A549 (cell line): ENCODE measurements at regions not wholly inside any gene's neighbourhood (a gene's known extent, or its start where the extent isn't known, plus 50 kb on each side); places are given as distances from the start of the nearest gene placed in this dataset.

Experiments used
- FOSL2 ChIP-seq, 2 experiments: fragments of 450-650 bp in 1 of 2; fragments of >200 bp in 1 of 2; sonication (Bioruptor Twin) in 1 of 2; formaldehyde crosslinking; IDR thresholded peaks; 2 replicates each; pipeline versions ENCODE4 v1.5.0 to v1.6.1; 2016 to 2020; ENCODE audit warnings: mild to moderate bottlenecking in 1 of 2, moderate library complexity in 1 of 2
- MAFK ChIP-seq: fragments of 450-650 bp; IDR thresholded peaks from 2 replicates; pipeline ENCODE4 v1.6.1; 2014; ENCODE audit not compliant: partially characterized antibody
- POLR2A ChIP-seq: IDR thresholded peaks from 2 replicates; pipeline ENCODE4 v1.6.1; 2012; ENCODE audit warnings: mild to moderate bottlenecking, low read length
- TFCP2L1 ChIP-seq: fragments of 250-450 bp; sonication (Bioruptor Pico); IDR thresholded peaks from 2 replicates; pipeline ENCODE4 v1.5.0; 2021; ENCODE audit warnings: mild to moderate bottlenecking
- small RNA-seq, 6 experiments: library from RNA; depleted of rRNA; stranded (forward); fragments of <200 nt; gene quantifications; one replicate each; pipeline ENCODE3, GENCODE V24; 2012

DNA sequence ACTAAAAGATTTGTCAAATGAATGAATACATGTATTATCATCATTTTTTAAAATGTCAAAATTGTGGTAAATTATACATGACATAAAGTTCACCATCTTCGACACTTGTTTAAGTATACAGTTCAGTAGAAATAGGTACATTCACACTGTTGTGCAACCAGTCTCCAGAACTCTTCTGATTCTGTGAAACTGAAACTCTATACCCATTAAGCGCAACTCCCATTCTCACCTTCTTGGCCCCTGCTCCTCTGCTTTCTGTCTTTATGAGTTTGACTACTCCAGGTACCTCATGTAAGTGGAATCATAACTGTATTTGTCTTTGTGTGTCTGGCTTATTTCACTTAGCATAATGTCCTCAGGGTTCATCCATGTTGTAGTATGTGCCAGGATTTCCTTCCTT is 50.1 kb upstream of the KBTBD8 start (continued):
- TF ChIP-seq FOSL2 (IDR thresholded peaks at IDR 0.05): no peak
- no peak for TF ChIP-seq FOSL2 (CRISPR knock-in tag; IDR thresholded peaks at IDR 0.05)
- no peak for TF ChIP-seq POLR2A
- no peak for TF ChIP-seq MAFK
- no peak for TF ChIP-seq TFCP2L1 (CRISPR knock-in tag)

Small RNA genes in the stretch of these regions (small RNA-seq; reads per million reads assigned to genes)
- 0 reads per million in 6 experiments for gene RPL21P41
